ENCODE measurements at regions not wholly inside any gene's neighbourhood (a gene's known extent, or its start where the extent isn't known, plus 50 kb on each side); places are given as distances from the start of the nearest gene placed in this dataset.

GRCh38 chr3:28099296-28099695, 142.1 kb upstream of the CMC1 start:
- Histone ChIP-seq H3K23ac (ENCODE audit: low read length in 2 of 2) (no peak overlapping the region), H2BK120ac (ENCODE audit: low read depth, low read length) (no peak overlapping the region), H3K4me1 (ENCODE audit: control insufficient read depth, insufficient read depth, low read depth, low read length) (no peaks in the 10 kb centered on the region), H3K79me1 (replicated peaks; ENCODE audit: low read length, poor library complexity, severe bottlenecking) (no peaks in the 10 kb centered on the region), H2BK5ac (ENCODE audit: low read depth, low read length, poor library complexity, severe bottlenecking) (no peak overlapping the region), H2AK5ac (ENCODE audit: low read length, severe bottlenecking) (no peak overlapping the region), H3K27me3 (ENCODE audit: control insufficient read depth in 1 of 2, insufficient read depth in 1 of 2, low read length in 2 of 2) (no peaks in the 10 kb centered on the region), H3K27ac (ENCODE audit: low read length, poor library complexity, severe bottlenecking) (no peak overlapping the region), H3K4me2 (ENCODE audit: low read length, poor library complexity, severe bottlenecking) (no peak overlapping the region), H2BK15ac (ENCODE audit: low read depth, poor library complexity, severe bottlenecking) (no peak overlapping the region), H3K14ac (ENCODE audit: low read length in 2 of 2) (no peak overlapping the region), H3K9me3 (ENCODE audit: control insufficient read depth, low read length) (peaks cover 41% of the 10 kb centered on the region), H3K18ac (ENCODE audit: low read depth in 1 of 2, low read length in 2 of 2) (no peak overlapping the region), H2BK12ac (ENCODE audit: low read length in 2 of 2) (no peak overlapping the region), H4K8ac (ENCODE audit: low read length) (no peak overlapping the region), H3K4me3 (ENCODE audit: insufficient read depth in 1 of 2, low read depth in 1 of 2, low read length in 2 of 2) (no peak overlapping the region), H3K4ac (ENCODE audit: low read depth in 1 of 2, low read length in 2 of 2) (no peak overlapping the region), H4K91ac (ENCODE audit: low read length) (no peak overlapping the region), H3K36me3 (ENCODE audit: control insufficient read depth in 1 of 2, insufficient read depth in 2 of 2, low read depth in 1 of 2, low read length in 2 of 2) (no peaks in the 10 kb centered on the region), H3K9ac (ENCODE audit: low read length) (no peak overlapping the region), H2AFZ (ENCODE audit: low read depth, low read length) (no peak overlapping the region)
- 89% methylated on average over 1 of the region's 2 CpGs for WGBS
- no peak for DNase-seq

- 43% methylated on average over 1 of the region's 1 CpG for WGBS
- no peak for DNase-seq
Observed at GRCh38 chr3:28101705-28102104, 139.7 kb upstream of the CMC1 start.

GRCh38 chr3:28103861-28104260, 137.6 kb upstream of the CMC1 start:
- Histone ChIP-seq H3K9ac (ENCODE audit: low read length) (no peak overlapping the region), H3K27me3 (ENCODE audit: control insufficient read depth in 1 of 2, insufficient read depth in 1 of 2, low read length in 2 of 2) (no peaks in the 10 kb centered on the region), H2AFZ (ENCODE audit: low read depth, low read length) (no peak overlapping the region), H4K91ac (ENCODE audit: low read length) (no peak overlapping the region), H2BK5ac (ENCODE audit: low read depth, low read length, poor library complexity, severe bottlenecking) (no peak overlapping the region), H3K23ac (ENCODE audit: low read length in 2 of 2) (no peak overlapping the region), H3K79me1 (replicated peaks; ENCODE audit: low read length, poor library complexity, severe bottlenecking) (no peaks in the 10 kb centered on the region), H3K4ac (ENCODE audit: low read depth in 1 of 2, low read length in 2 of 2) (no peak overlapping the region), H3K4me2 (ENCODE audit: low read length, poor library complexity, severe bottlenecking) (no peak overlapping the region), H3K18ac (ENCODE audit: low read depth in 1 of 2, low read length in 2 of 2) (no peak overlapping the region), H3K27ac (ENCODE audit: low read length, poor library complexity, severe bottlenecking) (no peak overlapping the region), H3K4me1 (ENCODE audit: control insufficient read depth, insufficient read depth, low read depth, low read length) (no peaks in the 10 kb centered on the region), H2BK120ac (ENCODE audit: low read depth, low read length) (no peak overlapping the region), H3K14ac (ENCODE audit: low read length in 2 of 2) (no peak overlapping the region), H3K36me3 (ENCODE audit: control insufficient read depth in 1 of 2, insufficient read depth in 2 of 2, low read depth in 1 of 2, low read length in 2 of 2) (no peaks in the 10 kb centered on the region), H3K4me3 (ENCODE audit: insufficient read depth in 1 of 2, low read depth in 1 of 2, low read length in 2 of 2) (no peak overlapping the region), H2BK12ac (ENCODE audit: low read length in 2 of 2) (no peak overlapping the region), H3K9me3 (ENCODE audit: control insufficient read depth, low read length) (peaks cover 29% of the 10 kb centered on the region), H4K8ac (ENCODE audit: low read length) (no peak overlapping the region), H2AK5ac (ENCODE audit: low read length, severe bottlenecking) (no peak overlapping the region), H2BK15ac (ENCODE audit: low read depth, poor library complexity, severe bottlenecking) (no peak overlapping the region)
- no peak for DNase-seq
- 67% methylated on average over 2 of the region's 3 CpGs for WGBS

More at GRCh38 chr3:28101705-28102104, 139.7 kb upstream of the CMC1 start:
- no peak overlapping the region for H2AFZ ChIP-seq (ENCODE audit: low read depth, low read length)
- H4K91ac ChIP-seq (ENCODE audit: low read length), result no peak overlapping the region
- no peak overlapping the region for H2BK120ac ChIP-seq (ENCODE audit: low read depth, low read length)
- H3K9ac ChIP-seq (ENCODE audit: low read length), result no peak overlapping the region
- H3K23ac ChIP-seq (ENCODE audit: low read length in 2 of 2), result no peak overlapping the region
- no peak overlapping the region for H3K4ac ChIP-seq (ENCODE audit: low read depth in 1 of 2, low read length in 2 of 2)
- no peak overlapping the region for H2BK12ac ChIP-seq (ENCODE audit: low read length in 2 of 2)
- no peak overlapping the region for H2AK5ac ChIP-seq (ENCODE audit: low read length, severe bottlenecking)
- no peak overlapping the region for H3K27ac ChIP-seq (ENCODE audit: low read length, poor library complexity, severe bottlenecking)
- no peaks in the 10 kb centered on the region for H3K4me1 ChIP-seq (ENCODE audit: control insufficient read depth, insufficient read depth, low read depth, low read length)
- no peak overlapping the region for H3K4me2 ChIP-seq (ENCODE audit: low read length, poor library complexity, severe bottlenecking)
- H3K14ac ChIP-seq (ENCODE audit: low read length in 2 of 2), result no peak overlapping the region
- peaks cover 41% of the 10 kb centered on the region for H3K9me3 ChIP-seq (ENCODE audit: control insufficient read depth, low read length)
- H4K8ac ChIP-seq (ENCODE audit: low read length), result no peak overlapping the region
- no peak overlapping the region for H3K4me3 ChIP-seq (ENCODE audit: insufficient read depth in 1 of 2, low read depth in 1 of 2, low read length in 2 of 2)
- no peak overlapping the region for H2BK15ac ChIP-seq (ENCODE audit: low read depth, poor library complexity, severe bottlenecking)
- no peaks in the 10 kb centered on the region for H3K36me3 ChIP-seq (ENCODE audit: control insufficient read depth in 1 of 2, insufficient read depth in 2 of 2, low read depth in 1 of 2, low read length in 2 of 2)
- H2BK5ac ChIP-seq (ENCODE audit: low read depth, low read length, poor library complexity, severe bottlenecking), result no peak overlapping the region
- H3K27me3 ChIP-seq (ENCODE audit: control insufficient read depth in 1 of 2, insufficient read depth in 1 of 2, low read length in 2 of 2), result no peaks in the 10 kb centered on the region
- H3K18ac ChIP-seq (ENCODE audit: low read depth in 1 of 2, low read length in 2 of 2), result no peak overlapping the region
- no peaks in the 10 kb centered on the region for H3K79me1 ChIP-seq (replicated peaks; ENCODE audit: low read length, poor library complexity, severe bottlenecking)

- no peaks in the 10 kb centered on the region for H3K36me3 ChIP-seq (ENCODE audit: control insufficient read depth in 1 of 2, insufficient read depth in 2 of 2, low read depth in 1 of 2, low read length in 2 of 2)
- H3K23ac ChIP-seq (ENCODE audit: low read length in 2 of 2), result no peak overlapping the region
- H3K9ac ChIP-seq (ENCODE audit: low read length), result no peak overlapping the region
- no peak overlapping the region for H2BK12ac ChIP-seq (ENCODE audit: low read length in 2 of 2)
- no peak overlapping the region for H3K27ac ChIP-seq (ENCODE audit: low read length, poor library complexity, severe bottlenecking)
- H2BK120ac ChIP-seq (ENCODE audit: low read depth, low read length), result no peak overlapping the region
- no peak overlapping the region for H2BK5ac ChIP-seq (ENCODE audit: low read depth, low read length, poor library complexity, severe bottlenecking)
- H3K4ac ChIP-seq (ENCODE audit: low read depth in 1 of 2, low read length in 2 of 2), result no peak overlapping the region
- no peak overlapping the region for H3K4me3 ChIP-seq (ENCODE audit: insufficient read depth in 1 of 2, low read depth in 1 of 2, low read length in 2 of 2)
- H3K4me1 ChIP-seq (ENCODE audit: control insufficient read depth, insufficient read depth, low read depth, low read length), result no peaks in the 10 kb centered on the region
- no peaks in the 10 kb centered on the region for H3K79me1 ChIP-seq (replicated peaks; ENCODE audit: low read length, poor library complexity, severe bottlenecking)
- DNase-seq, result no peak
- H3K27me3 ChIP-seq (ENCODE audit: control insufficient read depth in 1 of 2, insufficient read depth in 1 of 2, low read length in 2 of 2), result no peaks in the 10 kb centered on the region
- peaks cover 19% of the 10 kb centered on the region for H3K9me3 ChIP-seq (ENCODE audit: control insufficient read depth, low read length)
- no peak overlapping the region for H2AFZ ChIP-seq (ENCODE audit: low read depth, low read length)
- H3K14ac ChIP-seq (ENCODE audit: low read length in 2 of 2), result no peak overlapping the region
- no peak overlapping the region for H4K91ac ChIP-seq (ENCODE audit: low read length)
- H3K18ac ChIP-seq (ENCODE audit: low read depth in 1 of 2, low read length in 2 of 2), result no peak overlapping the region
- WGBS, result 83% methylated on average over 9 of the region's 11 CpGs
- H3K4me2 ChIP-seq (ENCODE audit: low read length, poor library complexity, severe bottlenecking), result no peak overlapping the region
- H4K8ac ChIP-seq (ENCODE audit: low read length), result no peak overlapping the region
- H2BK15ac ChIP-seq (ENCODE audit: low read depth, poor library complexity, severe bottlenecking), result no peak overlapping the region
- no peak overlapping the region for H2AK5ac ChIP-seq (ENCODE audit: low read length, severe bottlenecking)
Observed at GRCh38 chr3:28104896-28105534, 136.4 kb upstream of the CMC1 start.
